Stimulated activated CD8-positive, alpha-beta memory T cell treated with anti-CD3 and anti-CD28 coated beads, Interleukin-4, amount 100 ng/mL, for 48 hours (primary cell): ENCODE measurements at regions not wholly inside any gene's neighbourhood (a gene's known extent, or its start where the extent isn't known, plus 50 kb on each side); places are given as distances from the start of the nearest gene placed in this dataset.

Experiments used
- DNase-seq: peaks from one replicate; pipeline ENCODE4 v3.0.0-alpha.2; 2020

GRCh38 chr15:39051626-39052322 is 487.2 kb upstream of the RASGRP1 start:
- DNase-seq = no peak

GRCh38 chr15:39052323-39052705 is 487.7 kb upstream of the RASGRP1 start:
- no peak for DNase-seq

GRCh38 chr15:39053480-39053879 is 488.9 kb upstream of the RASGRP1 start:
- DNase-seq = no peak

- no peak for DNase-seq
Measured at GRCh38 chr15:39054128-39054732, 489.6 kb upstream of the RASGRP1 start.

- DNase-seq = no peak
Measured at GRCh38 chr15:39056357-39056756, 491.7 kb upstream of the RASGRP1 start.

- DNase-seq = no peak
Measured at GRCh38 chr15:39058351-39059131, 493.9 kb upstream of the RASGRP1 start.

GRCh38 chr15:39059917-39060316 is 495.3 kb upstream of the RASGRP1 start:
- no peak for DNase-seq

GRCh38 chr15:39061952-39062464 is 497.4 kb upstream of the RASGRP1 start:
- no peak for DNase-seq

GRCh38 chr15:39066677-39067076 is 502.1 kb upstream of the RASGRP1 start:
- DNase-seq = no peak

GRCh38 chr15:39074341-39074985 is 506.4 kb upstream of the THBS1 start:
- no peak for DNase-seq

GRCh38 chr15:39075311-39075710 is 505.6 kb upstream of the THBS1 start:
- no peak for DNase-seq

- DNase-seq = no peak
Measured at GRCh38 chr15:39075756-39076341, 505.0 kb upstream of the THBS1 start.

- no peak for DNase-seq
Measured at GRCh38 chr15:39078026-39078425, 502.9 kb upstream of the THBS1 start.

GRCh38 chr15:39079296-39079847 is 501.5 kb upstream of the THBS1 start:
- no peak for DNase-seq

GRCh38 chr15:39083213-39083612 is 497.7 kb upstream of the THBS1 start:
- no peak for DNase-seq

GRCh38 chr15:39084674-39085530 is 496.0 kb upstream of the THBS1 start:
- DNase-seq = no peak

- no peak for DNase-seq
Measured at GRCh38 chr15:39086641-39087040, 494.2 kb upstream of the THBS1 start.

- DNase-seq = no peak
Measured at GRCh38 chr15:39088156-39088555, 492.7 kb upstream of the THBS1 start.

GRCh38 chr15:39092354-39092753 is 488.5 kb upstream of the THBS1 start:
- DNase-seq = no peak

- DNase-seq = no peak
Measured at GRCh38 chr15:39092761-39093160, 488.1 kb upstream of the THBS1 start.

- no peak for DNase-seq
Measured at GRCh38 chr15:39094116-39094515, 486.8 kb upstream of the THBS1 start.
